ENCODE measurements at regions not wholly inside any gene's neighbourhood (a gene's known extent, or its start where the extent isn't known, plus 50 kb on each side); places are given as distances from the start of the nearest gene placed in this dataset.

- H3K9me3 ChIP-seq (replicated peaks; ENCODE audit: control insufficient read depth, low read depth, low read length): no peaks in the 10 kb centered on the region
- H3K27me3 ChIP-seq (ENCODE audit: control insufficient read depth, insufficient read depth, low read length): peaks cover 43% of the 10 kb centered on the region
- no peak overlapping the region for H3K27ac ChIP-seq (ENCODE audit: low read length)
- peaks cover 12% of the 10 kb centered on the region for H3K4me1 ChIP-seq (ENCODE audit: control insufficient read depth, insufficient read depth, low read length)
- no peak overlapping the region for H3K4me3 ChIP-seq (ENCODE audit: low read length)
- no peaks in the 10 kb centered on the region for H3K36me3 ChIP-seq (ENCODE audit: control insufficient read depth, insufficient read depth, low read length)
- DNase-seq: no peak
- WGBS (ENCODE audit: insufficient coverage): 62% methylated on average over 40 of the region's 47 CpGs
Measured at GRCh38 chr5:2169850-2170760, 287.4 kb upstream of the IRX4 start.

GRCh38 chr5:2169430-2169808, 286.7 kb upstream of the IRX4 start:
- 75% methylated on average over 6 of the region's 10 CpGs for WGBS (ENCODE audit: insufficient coverage)
- H3K4me3 ChIP-seq (ENCODE audit: low read length): no peak overlapping the region
- H3K9me3 ChIP-seq (replicated peaks; ENCODE audit: control insufficient read depth, low read depth, low read length): no peaks in the 10 kb centered on the region
- H3K27ac ChIP-seq (ENCODE audit: low read length): no peak overlapping the region
- H3K36me3 ChIP-seq (ENCODE audit: control insufficient read depth, insufficient read depth, low read length): no peaks in the 10 kb centered on the region
- peaks cover 41% of the 10 kb centered on the region for H3K27me3 ChIP-seq (ENCODE audit: control insufficient read depth, insufficient read depth, low read length)
- H3K4me1 ChIP-seq (ENCODE audit: control insufficient read depth, insufficient read depth, low read length): peaks cover 12% of the 10 kb centered on the region
- DNase-seq: no peak

GRCh38 chr5:2168601-2169429, 286.1 kb upstream of the IRX4 start:
- DNase-seq: no peak
- H3K9me3 ChIP-seq (replicated peaks; ENCODE audit: control insufficient read depth, low read depth, low read length): no peaks in the 10 kb centered on the region
- peaks cover 44% of the 10 kb centered on the region for H3K27me3 ChIP-seq (ENCODE audit: control insufficient read depth, insufficient read depth, low read length)
- H3K36me3 ChIP-seq (ENCODE audit: control insufficient read depth, insufficient read depth, low read length): no peaks in the 10 kb centered on the region
- no peak overlapping the region for H3K4me3 ChIP-seq (ENCODE audit: low read length)
- H3K4me1 ChIP-seq (ENCODE audit: control insufficient read depth, insufficient read depth, low read length): peaks cover 12% of the 10 kb centered on the region
- WGBS (ENCODE audit: insufficient coverage): 77% methylated on average over 12 of the region's 24 CpGs
- no peak overlapping the region for H3K27ac ChIP-seq (ENCODE audit: low read length)

- WGBS (ENCODE audit: insufficient coverage): 87% methylated on average over 10 of the region's 11 CpGs
- H3K27me3 ChIP-seq (ENCODE audit: control insufficient read depth, insufficient read depth, low read length): peaks cover 44% of the 10 kb centered on the region
Measured at GRCh38 chr5:2167671-2168070, 284.9 kb upstream of the IRX4 start.

GRCh38 chr5:2166979-2167377, 284.3 kb upstream of the IRX4 start:
- peaks cover 41% of the 10 kb centered on the region for H3K27me3 ChIP-seq (ENCODE audit: control insufficient read depth, insufficient read depth, low read length)
- no peak for DNase-seq
- H3K9me3 ChIP-seq (replicated peaks; ENCODE audit: control insufficient read depth, low read depth, low read length): no peaks in the 10 kb centered on the region
- peaks cover 8% of the 10 kb centered on the region for H3K4me1 ChIP-seq (ENCODE audit: control insufficient read depth, insufficient read depth, low read length)
- H3K36me3 ChIP-seq (ENCODE audit: control insufficient read depth, insufficient read depth, low read length): no peaks in the 10 kb centered on the region
- no peak overlapping the region for H3K4me3 ChIP-seq (ENCODE audit: low read length)
- 63% methylated on average over 2 of the region's 6 CpGs for WGBS (ENCODE audit: insufficient coverage)
- no peak overlapping the region for H3K27ac ChIP-seq (ENCODE audit: low read length)

More at GRCh38 chr5:2167671-2168070, 284.9 kb upstream of the IRX4 start:
- Histone ChIP-seq H3K4me1 (ENCODE audit: control insufficient read depth, insufficient read depth, low read length) (peaks cover 8% of the 10 kb centered on the region), H3K36me3 (ENCODE audit: control insufficient read depth, insufficient read depth, low read length) (no peaks in the 10 kb centered on the region), H3K9me3 (replicated peaks; ENCODE audit: control insufficient read depth, low read depth, low read length) (no peaks in the 10 kb centered on the region), H3K4me3 (ENCODE audit: low read length) (no peak overlapping the region), H3K27ac (ENCODE audit: low read length) (no peak overlapping the region)
- no peak for DNase-seq

- Histone ChIP-seq H3K27me3 (ENCODE audit: control insufficient read depth, insufficient read depth, low read length) (peaks cover 38% of the 10 kb centered on the region), H3K36me3 (ENCODE audit: control insufficient read depth, insufficient read depth, low read length) (no peaks in the 10 kb centered on the region), H3K4me3 (ENCODE audit: low read length) (no peak overlapping the region), H3K4me1 (ENCODE audit: control insufficient read depth, insufficient read depth, low read length) (peaks cover 8% of the 10 kb centered on the region), H3K27ac (ENCODE audit: low read length) (no peak overlapping the region), H3K9me3 (replicated peaks; ENCODE audit: control insufficient read depth, low read depth, low read length) (no peaks in the 10 kb centered on the region)
- no peak for DNase-seq
- 91% methylated on average over 13 of the region's 17 CpGs for WGBS (ENCODE audit: insufficient coverage)
Measured at GRCh38 chr5:2166306-2166978, 283.7 kb upstream of the IRX4 start.

GRCh38 chr5:2165615-2166305, 283.0 kb upstream of the IRX4 start:
- no peaks in the 10 kb centered on the region for H3K9me3 ChIP-seq (replicated peaks; ENCODE audit: control insufficient read depth, low read depth, low read length)
- no peak overlapping the region for H3K27ac ChIP-seq (ENCODE audit: low read length)
- 86% methylated on average over 7 of the region's 11 CpGs for WGBS (ENCODE audit: insufficient coverage)
- no peaks in the 10 kb centered on the region for H3K36me3 ChIP-seq (ENCODE audit: control insufficient read depth, insufficient read depth, low read length)
- H3K27me3 ChIP-seq (ENCODE audit: control insufficient read depth, insufficient read depth, low read length): peaks cover 31% of the 10 kb centered on the region
- no peak for DNase-seq
- no peak overlapping the region for H3K4me3 ChIP-seq (ENCODE audit: low read length)
- peaks cover 7% of the 10 kb centered on the region for H3K4me1 ChIP-seq (ENCODE audit: control insufficient read depth, insufficient read depth, low read length)

- DNase-seq: no peak
- WGBS (ENCODE audit: insufficient coverage): 63% methylated on average over 15 of the region's 15 CpGs
- no peaks in the 10 kb centered on the region for H3K36me3 ChIP-seq (ENCODE audit: control insufficient read depth, insufficient read depth, low read length)
- peaks cover 2% of the 10 kb centered on the region for H3K4me1 ChIP-seq (ENCODE audit: control insufficient read depth, insufficient read depth, low read length)
- H3K27ac ChIP-seq (ENCODE audit: low read length): no peak overlapping the region
- peaks cover 26% of the 10 kb centered on the region for H3K27me3 ChIP-seq (ENCODE audit: control insufficient read depth, insufficient read depth, low read length)
- H3K9me3 ChIP-seq (replicated peaks; ENCODE audit: control insufficient read depth, low read depth, low read length): no peaks in the 10 kb centered on the region
- no peak overlapping the region for H3K4me3 ChIP-seq (ENCODE audit: low read length)
Measured at GRCh38 chr5:2165203-2165602, 282.5 kb upstream of the IRX4 start.

GRCh38 chr5:2164586-2164985, 281.9 kb upstream of the IRX4 start:
- Histone ChIP-seq H3K27me3 (ENCODE audit: control insufficient read depth, insufficient read depth, low read length) (peaks cover 20% of the 10 kb centered on the region), H3K9me3 (replicated peaks; ENCODE audit: control insufficient read depth, low read depth, low read length) (no peaks in the 10 kb centered on the region), H3K4me3 (ENCODE audit: low read length) (no peak overlapping the region), H3K4me1 (ENCODE audit: control insufficient read depth, insufficient read depth, low read length) (no peaks in the 10 kb centered on the region), H3K36me3 (ENCODE audit: control insufficient read depth, insufficient read depth, low read length) (no peaks in the 10 kb centered on the region), H3K27ac (ENCODE audit: low read length) (no peak overlapping the region)
- no peak for DNase-seq
- WGBS (ENCODE audit: insufficient coverage): 44% methylated on average over 6 of the region's 13 CpGs
